ENCODE measurements at regions not wholly inside any gene's neighbourhood (a gene's known extent, or its start where the extent isn't known, plus 50 kb on each side); places are given as distances from the start of the nearest gene placed in this dataset.

DNA sequence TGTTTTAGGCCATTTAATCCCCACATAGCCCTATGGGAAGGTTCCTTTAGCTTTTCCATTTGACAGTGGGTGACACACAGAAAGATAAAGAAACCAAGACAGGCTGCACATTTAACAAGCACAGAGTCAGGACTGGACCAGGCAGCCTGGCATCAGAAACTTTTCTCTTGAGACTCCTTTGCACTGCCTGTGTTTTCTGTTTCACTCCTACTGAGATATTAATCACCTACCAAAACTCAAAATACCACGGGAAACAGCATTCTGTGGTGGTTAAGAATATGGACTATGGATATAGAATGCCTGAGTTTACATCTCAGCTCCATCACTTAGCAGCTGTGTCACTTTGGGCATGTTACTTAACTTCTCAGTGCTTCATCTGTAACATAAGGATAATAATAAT lies 73.3 kb downstream of the CTAGE1 start:
- POLR2A ChIA-PET (ENCODE audit: unreplicated experiment) = no interaction called here
- BruUV-seq (replicated peaks) = no TSS peak

DNA sequence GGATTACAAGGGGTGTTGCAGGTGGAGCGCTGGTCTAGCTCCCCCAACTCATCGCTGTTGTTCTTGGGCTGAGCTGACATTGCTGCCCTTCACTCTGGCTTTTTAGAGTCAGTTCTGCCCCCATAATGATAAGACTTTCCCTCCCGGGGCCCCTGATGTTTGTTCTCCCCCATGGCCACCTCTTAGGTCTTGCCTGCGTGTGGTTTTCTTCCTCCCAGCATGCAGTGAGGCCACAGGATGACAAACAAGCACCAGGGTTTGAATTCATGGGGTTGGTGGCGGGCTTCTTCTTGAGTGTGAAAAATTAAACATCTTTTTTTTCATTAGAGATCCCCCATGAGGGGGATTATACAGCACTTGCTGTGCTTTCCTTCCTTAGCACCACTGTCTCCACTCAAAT lies 74.1 kb downstream of the CTAGE1 start:
- Histone ChIP-seq H4K20me1 (ENCODE audit: insufficient read depth) (no peaks in the 10 kb centered on the region), H3K36me3 (ENCODE audit: low read depth) (no peaks in the 10 kb centered on the region), H3K9me3 (ENCODE audit: insufficient read depth, low read depth) (no peaks in the 10 kb centered on the region), H3K9me2 (ENCODE audit: insufficient read depth) (no peaks in the 10 kb centered on the region), H3F3A (ENCODE audit: insufficient read depth, low read depth) (peaks cover 7% of the 10 kb centered on the region; the same call in 1 of the 2 replicates), H3K79me2 (ENCODE audit: low read depth) (peaks cover 11% of the 10 kb centered on the region; the same call in 1 of the 2 replicates), H2AFZ (no peak overlapping the region), H3K4me3 (no peak overlapping the region), H3K27me3 (ENCODE audit: insufficient read depth, low read depth) (no peaks in the 10 kb centered on the region), H3K4me2 (no peak overlapping the region), H3K4me1 (replicated peaks; ENCODE audit: insufficient read depth) (peaks cover 38% of the 10 kb centered on the region), H3K27ac (no peak overlapping the region)
- CTCF ChIA-PET = no interaction called here
- BruUV-seq (replicated peaks) = no TSS peak
- intact Hi-C loops (cut with micrococcal nuclease; ENCODE audit: unreplicated experiment) = loop anchor here (10.0 kb wide), 1 partner anchor 321 kb away; no protein-coding TSS in a partner anchor
- TF ChIP-seq, protein P1, sequence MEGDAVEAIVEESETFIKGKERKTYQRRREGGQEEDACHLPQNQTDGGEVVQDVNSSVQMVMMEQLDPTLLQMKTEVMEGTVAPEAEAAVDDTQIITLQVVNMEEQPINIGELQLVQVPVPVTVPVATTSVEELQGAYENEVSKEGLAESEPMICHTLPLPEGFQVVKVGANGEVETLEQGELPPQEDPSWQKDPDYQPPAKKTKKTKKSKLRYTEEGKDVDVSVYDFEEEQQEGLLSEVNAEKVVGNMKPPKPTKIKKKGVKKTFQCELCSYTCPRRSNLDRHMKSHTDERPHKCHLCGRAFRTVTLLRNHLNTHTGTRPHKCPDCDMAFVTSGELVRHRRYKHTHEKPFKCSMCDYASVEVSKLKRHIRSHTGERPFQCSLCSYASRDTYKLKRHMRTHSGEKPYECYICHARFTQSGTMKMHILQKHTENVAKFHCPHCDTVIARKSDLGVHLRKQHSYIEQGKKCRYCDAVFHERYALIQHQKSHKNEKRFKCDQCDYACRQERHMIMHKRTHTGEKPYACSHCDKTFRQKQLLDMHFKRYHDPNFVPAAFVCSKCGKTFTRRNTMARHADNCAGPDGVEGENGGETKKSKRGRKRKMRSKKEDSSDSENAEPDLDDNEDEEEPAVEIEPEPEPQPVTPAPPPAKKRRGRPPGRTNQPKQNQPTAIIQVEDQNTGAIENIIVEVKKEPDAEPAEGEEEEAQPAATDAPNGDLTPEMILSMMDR (conservative IDR thresholded peaks at IDR 0.05) = no peak
- no peak for TF ChIP-seq EZH2 (IDR thresholded peaks at IDR 0.05; ENCODE audit: low read depth)
- POLR2A ChIA-PET (ENCODE audit: unreplicated experiment) = no interaction called here
- no peak for DNase-seq

More for the DNA sequence above, 73.3 kb downstream of the CTAGE1 start:
- intact Hi-C loops (cut with micrococcal nuclease; ENCODE audit: unreplicated experiment) = loop anchor here (10.0 kb wide), 1 partner anchor 320 kb away; no protein-coding TSS in a partner anchor
- Histone ChIP-seq H3K36me3 (ENCODE audit: low read depth) (no peaks in the 10 kb centered on the region), H3K9me3 (ENCODE audit: insufficient read depth, low read depth) (no peaks in the 10 kb centered on the region), H3K4me2 (no peak overlapping the region), H3K4me3 (no peak overlapping the region), H3K9me2 (ENCODE audit: insufficient read depth) (no peaks in the 10 kb centered on the region), H3K4me1 (replicated peaks; ENCODE audit: insufficient read depth) (peaks cover 44% of the 10 kb centered on the region), H3K27me3 (ENCODE audit: insufficient read depth, low read depth) (no peaks in the 10 kb centered on the region), H3K79me2 (ENCODE audit: low read depth) (peaks cover 11% of the 10 kb centered on the region; the same call in 1 of the 2 replicates), H3K27ac (no peak overlapping the region), H2AFZ (no peak overlapping the region), H4K20me1 (ENCODE audit: insufficient read depth) (no peaks in the 10 kb centered on the region), H3F3A (ENCODE audit: insufficient read depth, low read depth) (peaks cover 7% of the 10 kb centered on the region; the same call in 1 of the 2 replicates)
- CTCF ChIA-PET = no interaction called here
- DNase-seq = no peak
- TF ChIP-seq EZH2 (IDR thresholded peaks at IDR 0.05; ENCODE audit: low read depth) = no peak
- TF ChIP-seq, protein P1 (conservative IDR thresholded peaks at IDR 0.05) = no peak

DNA sequence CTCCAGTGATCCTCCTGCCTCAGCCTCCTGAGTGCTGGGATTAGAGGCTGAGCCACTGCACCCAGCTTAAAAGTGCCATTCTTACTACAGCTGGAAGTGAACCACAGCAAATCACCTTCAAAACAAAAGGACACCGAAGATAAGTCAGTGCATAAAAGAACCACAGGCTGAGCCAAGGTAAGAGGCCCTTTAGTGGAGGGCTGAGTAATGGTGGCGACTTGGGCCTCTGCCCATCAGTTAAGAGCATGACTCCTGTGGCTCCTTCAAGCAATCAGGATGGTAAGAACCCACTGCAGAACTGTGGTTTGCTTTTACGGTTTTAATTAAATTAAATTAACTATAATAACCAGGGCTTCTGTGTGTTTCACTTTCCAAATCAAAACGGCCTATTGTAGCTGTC lies 75.1 kb downstream of the CTAGE1 start:
- CTCF ChIA-PET = no interaction called here

More for the DNA sequence above, 75.1 kb downstream of the CTAGE1 start:
- intact Hi-C loops (cut with micrococcal nuclease; ENCODE audit: unreplicated experiment) = loop anchor here (10.0 kb wide), 1 partner anchor 322 kb away; no protein-coding TSS in a partner anchor
- Histone ChIP-seq H3K27me3 (ENCODE audit: insufficient read depth, low read depth) (no peaks in the 10 kb centered on the region), H3K4me3 (no peak overlapping the region), H3K79me2 (ENCODE audit: low read depth) (peaks cover 8% of the 10 kb centered on the region; the same call in 1 of the 2 replicates), H3K4me1 (replicated peaks; ENCODE audit: insufficient read depth) (peaks cover 38% of the 10 kb centered on the region), H4K20me1 (ENCODE audit: insufficient read depth) (no peaks in the 10 kb centered on the region), H2AFZ (no peak overlapping the region), H3K9me2 (ENCODE audit: insufficient read depth) (no peaks in the 10 kb centered on the region), H3K27ac (no peak overlapping the region), H3K36me3 (ENCODE audit: low read depth) (no peaks in the 10 kb centered on the region), H3F3A (ENCODE audit: insufficient read depth, low read depth) (peaks cover 7% of the 10 kb centered on the region; the same call in 1 of the 2 replicates), H3K9me3 (ENCODE audit: insufficient read depth, low read depth) (no peaks in the 10 kb centered on the region), H3K4me2 (no peak overlapping the region)
- DNase-seq = peak; percentile 72
- POLR2A ChIA-PET (ENCODE audit: unreplicated experiment) = interaction anchor here (0.5 to 0.7 kb wide), 3 partner anchors 50 to 210 kb away, joined by 3 to 4 read pairs (median 3); no protein-coding TSS in a partner anchor
- TF ChIP-seq, protein P1 (conservative IDR thresholded peaks at IDR 0.05) = no peak
- no peak for TF ChIP-seq EZH2 (IDR thresholded peaks at IDR 0.05; ENCODE audit: low read depth)
- no TSS peak for BruUV-seq (replicated peaks)
